ENCODE measurements at regions not wholly inside any gene's neighbourhood (a gene's known extent, or its start where the extent isn't known, plus 50 kb on each side); places are given as distances from the start of the nearest gene placed in this dataset.

DNA sequence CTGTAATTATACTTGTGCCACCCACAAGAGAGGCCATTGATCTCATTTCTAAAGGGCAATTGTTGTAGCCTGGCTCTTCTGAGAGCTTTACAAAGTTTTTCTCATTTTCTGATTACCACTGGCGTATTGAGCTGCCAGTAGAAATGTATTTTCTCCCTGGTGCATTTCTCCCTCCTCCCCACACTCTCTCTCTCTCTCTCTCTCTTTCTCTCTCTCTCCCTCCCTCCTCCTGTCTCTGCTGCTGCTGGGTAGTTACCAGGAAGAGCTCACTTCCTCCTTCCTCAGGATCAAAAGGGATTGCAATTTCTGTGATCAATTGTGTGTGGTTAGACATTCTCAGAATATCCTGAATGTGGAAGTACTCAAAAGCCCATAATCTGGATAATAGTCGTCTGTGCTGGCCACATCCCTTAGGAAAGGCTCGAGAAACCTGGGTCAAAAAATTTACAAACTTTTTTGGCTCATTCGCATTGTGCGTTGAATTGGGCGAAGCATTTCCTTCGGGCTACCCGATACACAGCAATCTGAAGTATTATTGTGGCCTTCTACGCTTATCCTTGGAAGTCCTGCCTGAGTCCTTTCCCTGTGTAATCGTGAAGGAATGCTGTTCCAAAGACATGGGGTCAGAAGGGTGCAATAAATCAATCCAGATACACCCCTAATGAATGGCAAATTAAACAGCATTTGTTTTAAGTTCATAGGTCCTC is 254.8 kb downstream of the MSRB3 start:
- H3K9me3 Mint-ChIP-seq, result peaks cover 12% of the 10 kb centered on the region
- no peaks in the 10 kb centered on the region for H3K36me3 Mint-ChIP-seq (ENCODE audit: insufficient read depth)
- no peak for DNase-seq (ENCODE audit: low spot score in 2 of 2)
- H3K4me3 Mint-ChIP-seq, result no peak overlapping the region
- no peak overlapping the region for H3K27ac Mint-ChIP-seq (ENCODE audit: low read depth)
- H3K27me3 Mint-ChIP-seq, result peaks cover 12% of the 10 kb centered on the region
- no peaks in the 10 kb centered on the region for H3K4me1 Mint-ChIP-seq
- no peak for ATAC-seq (replicated peaks; ENCODE audit: extremely low read depth, poor library complexity, severe bottlenecking)

DNA sequence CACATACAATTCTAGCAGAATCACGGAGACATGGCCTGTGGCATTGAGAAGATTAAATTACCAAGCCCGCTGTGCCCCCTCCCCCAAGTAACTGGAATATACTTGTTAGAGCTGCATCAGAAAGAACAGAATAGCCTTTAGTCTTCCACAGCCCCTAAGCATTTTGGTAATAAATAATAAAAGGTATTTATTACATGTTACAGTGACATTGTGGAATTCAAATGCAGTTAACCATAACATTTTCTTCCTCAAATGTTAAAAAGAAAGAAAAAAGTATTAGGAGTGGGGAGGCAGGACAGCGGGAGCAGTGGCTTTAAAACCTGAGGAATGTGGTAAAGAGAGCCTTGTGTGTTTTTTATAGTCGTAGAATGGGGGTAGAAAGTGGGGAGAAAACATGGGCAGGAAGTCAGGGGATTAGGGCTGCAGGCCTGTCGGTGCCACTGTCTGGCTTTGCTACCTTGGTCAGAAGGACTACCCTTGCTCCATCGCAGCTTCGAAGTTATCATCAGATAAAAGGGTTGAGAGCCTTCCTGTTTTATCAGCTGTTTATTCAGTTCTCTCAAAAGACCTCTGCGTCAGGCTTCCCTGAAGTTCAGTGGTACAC is 255.9 kb downstream of the MSRB3 start:
- Mint-ChIP-seq H3K27ac (ENCODE audit: low read depth) (no peak overlapping the region), H3K4me1 (no peaks in the 10 kb centered on the region), H3K27me3 (peaks cover 11% of the 10 kb centered on the region), H3K36me3 (ENCODE audit: insufficient read depth) (no peaks in the 10 kb centered on the region), H3K9me3 (peaks cover 12% of the 10 kb centered on the region), H3K4me3 (no peak overlapping the region)
- ATAC-seq (replicated peaks; ENCODE audit: extremely low read depth, poor library complexity, severe bottlenecking), result no peak
- DNase-seq (ENCODE audit: low spot score in 2 of 2), result no peak

DNA sequence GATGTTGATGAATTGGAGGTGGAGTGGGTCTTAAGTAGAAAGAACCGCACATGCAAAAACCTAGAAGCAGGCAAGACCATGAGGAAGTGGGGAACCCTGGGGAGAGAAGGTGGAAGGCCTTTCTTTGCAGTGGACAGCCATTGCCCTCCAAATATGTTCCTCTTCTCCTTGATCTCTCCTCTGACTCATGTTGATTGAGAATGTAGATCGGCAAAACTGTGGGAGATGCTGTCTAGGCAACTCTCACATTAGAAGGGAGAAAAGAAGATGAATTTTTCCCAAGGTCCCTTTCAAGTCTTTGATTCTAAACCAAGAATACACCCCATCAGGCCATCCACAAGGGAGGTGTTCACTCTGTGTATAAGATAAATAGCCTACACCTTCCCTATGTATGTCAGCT is 257.5 kb downstream of the MSRB3 start:
- Mint-ChIP-seq H3K36me3 (ENCODE audit: insufficient read depth) (no peaks in the 10 kb centered on the region), H3K27me3 (no peaks in the 10 kb centered on the region), H3K4me1 (no peaks in the 10 kb centered on the region), H3K9me3 (peaks cover 6% of the 10 kb centered on the region), H3K27ac (ENCODE audit: low read depth) (no peak overlapping the region), H3K4me3 (no peak overlapping the region)
- DNase-seq (ENCODE audit: low spot score in 2 of 2) (no peak), ATAC-seq (replicated peaks; ENCODE audit: extremely low read depth, poor library complexity, severe bottlenecking) (no peak)

DNA sequence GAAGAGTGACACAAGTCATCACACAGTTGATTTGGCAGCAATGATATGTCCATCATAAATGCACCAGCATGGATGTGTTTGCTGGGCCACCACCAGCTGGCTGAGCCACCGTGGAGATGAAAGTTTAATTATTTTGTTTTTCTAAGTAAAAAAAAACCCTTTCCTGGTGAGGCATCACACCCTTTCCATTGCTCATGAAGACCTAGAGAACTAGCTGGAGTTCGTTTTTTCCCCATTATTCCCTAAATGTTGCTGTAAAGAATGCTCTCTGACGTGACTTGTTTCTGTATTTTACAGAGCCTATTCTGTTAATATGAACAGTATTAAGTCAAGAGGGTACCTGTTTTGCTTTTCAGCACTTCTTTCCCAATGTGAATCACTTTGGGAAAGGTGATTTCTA is 257.9 kb downstream of the MSRB3 start:
- no peaks in the 10 kb centered on the region for H3K27me3 Mint-ChIP-seq
- DNase-seq (ENCODE audit: low spot score in 2 of 2), result no peak
- ATAC-seq (replicated peaks; ENCODE audit: extremely low read depth, poor library complexity, severe bottlenecking), result no peak
- H3K9me3 Mint-ChIP-seq, result peaks cover 6% of the 10 kb centered on the region
- H3K36me3 Mint-ChIP-seq (ENCODE audit: insufficient read depth), result no peaks in the 10 kb centered on the region
- no peak overlapping the region for H3K4me3 Mint-ChIP-seq
- no peaks in the 10 kb centered on the region for H3K4me1 Mint-ChIP-seq
- no peak overlapping the region for H3K27ac Mint-ChIP-seq (ENCODE audit: low read depth)

DNA sequence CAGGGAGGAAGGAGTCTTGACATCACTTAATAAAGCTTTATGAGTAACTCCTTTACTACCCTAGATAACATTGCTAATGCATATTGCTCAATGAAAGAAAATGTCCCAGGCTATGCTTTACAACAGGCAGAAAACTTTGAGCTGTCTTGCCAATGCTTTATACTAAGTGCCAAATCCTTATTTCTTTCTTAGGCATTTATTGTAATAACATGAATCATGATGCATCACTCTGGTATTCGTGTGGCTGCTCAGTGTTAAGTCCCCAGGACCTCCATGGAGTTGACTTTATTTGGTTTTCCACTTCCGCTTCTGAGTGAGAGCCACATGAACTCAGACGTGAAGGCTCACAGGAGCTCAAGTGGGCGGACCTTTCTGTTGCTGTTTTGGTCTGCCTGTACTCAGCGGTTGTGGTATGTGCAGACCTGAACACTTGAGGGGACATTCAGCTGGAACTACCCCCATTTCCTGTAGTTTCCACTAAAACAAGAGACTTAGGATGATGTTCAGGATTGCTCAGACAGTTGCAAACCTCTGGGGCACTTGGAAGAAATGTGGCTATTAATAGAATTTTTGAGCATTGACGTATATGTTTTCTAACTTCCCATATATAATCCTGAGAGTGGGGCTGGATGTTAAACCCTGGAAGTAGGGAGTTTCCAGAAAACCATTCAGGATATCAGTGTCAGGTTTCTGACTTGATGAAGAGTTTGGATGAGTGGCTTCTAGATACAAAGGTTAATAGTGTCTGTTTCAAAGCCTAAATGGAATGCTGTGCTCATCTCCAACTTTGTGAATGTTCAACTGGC is 258.6 kb downstream of the MSRB3 start:
- DNase-seq (ENCODE audit: low spot score in 2 of 2) (no peak), ATAC-seq (replicated peaks; ENCODE audit: extremely low read depth, poor library complexity, severe bottlenecking) (no peak)
- Mint-ChIP-seq H3K4me3 (no peak overlapping the region), H3K4me1 (no peaks in the 10 kb centered on the region), H3K36me3 (ENCODE audit: insufficient read depth) (no peaks in the 10 kb centered on the region), H3K27ac (ENCODE audit: low read depth) (no peak overlapping the region), H3K27me3 (no peaks in the 10 kb centered on the region), H3K9me3 (peaks cover 6% of the 10 kb centered on the region)

DNA sequence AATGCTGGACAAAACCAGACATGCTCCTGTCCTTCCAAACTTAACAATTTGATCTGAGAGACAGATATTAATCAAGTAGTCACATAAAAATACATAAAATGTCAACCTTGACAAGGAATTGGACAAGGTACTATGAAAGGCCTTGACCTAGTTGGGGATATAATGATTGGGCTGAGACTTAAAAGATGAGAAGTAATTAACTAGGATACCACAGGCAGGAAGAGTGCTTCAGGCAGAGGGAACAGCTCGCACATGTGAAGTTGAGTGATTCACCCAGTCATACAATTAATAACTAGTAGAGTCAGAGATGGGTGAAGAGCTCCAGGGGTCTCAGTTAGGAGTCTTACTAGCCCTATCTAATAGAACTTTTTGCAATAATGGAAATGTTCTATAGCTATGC is 259.5 kb downstream of the MSRB3 start:
- Mint-ChIP-seq H3K27me3 (no peaks in the 10 kb centered on the region), H3K4me3 (no peak overlapping the region), H3K9me3 (peaks cover 6% of the 10 kb centered on the region), H3K4me1 (no peaks in the 10 kb centered on the region), H3K27ac (ENCODE audit: low read depth) (no peak overlapping the region), H3K36me3 (ENCODE audit: insufficient read depth) (no peaks in the 10 kb centered on the region)
- DNase-seq (ENCODE audit: low spot score in 2 of 2), result no peak
- no peak for ATAC-seq (replicated peaks; ENCODE audit: extremely low read depth, poor library complexity, severe bottlenecking)

DNA sequence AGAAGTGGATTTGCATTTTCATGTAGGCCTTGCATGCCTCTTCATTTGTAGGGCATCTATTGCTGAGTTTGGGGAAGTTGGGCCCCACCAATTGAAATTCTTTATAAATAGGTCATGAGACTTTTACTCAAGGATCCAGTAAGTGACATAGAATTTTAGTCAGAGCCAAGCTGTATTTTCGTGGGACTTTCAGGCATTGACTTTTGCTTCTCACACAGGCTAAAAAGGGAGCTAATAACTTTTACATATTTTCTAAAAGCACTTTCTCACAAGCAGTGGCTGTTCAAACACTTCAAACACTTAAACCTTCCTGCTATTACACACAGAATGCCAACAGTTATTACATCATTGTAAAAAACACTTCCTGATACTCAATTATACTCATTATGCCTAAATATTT is 260.5 kb downstream of the MSRB3 start:
- Mint-ChIP-seq H3K27ac (ENCODE audit: low read depth) (no peak overlapping the region), H3K9me3 (peaks cover 6% of the 10 kb centered on the region), H3K4me3 (no peak overlapping the region), H3K36me3 (ENCODE audit: insufficient read depth) (no peaks in the 10 kb centered on the region), H3K27me3 (no peaks in the 10 kb centered on the region), H3K4me1 (no peaks in the 10 kb centered on the region)
- ATAC-seq (replicated peaks; ENCODE audit: extremely low read depth, poor library complexity, severe bottlenecking) (no peak), DNase-seq (ENCODE audit: low spot score in 2 of 2) (no peak)

DNA sequence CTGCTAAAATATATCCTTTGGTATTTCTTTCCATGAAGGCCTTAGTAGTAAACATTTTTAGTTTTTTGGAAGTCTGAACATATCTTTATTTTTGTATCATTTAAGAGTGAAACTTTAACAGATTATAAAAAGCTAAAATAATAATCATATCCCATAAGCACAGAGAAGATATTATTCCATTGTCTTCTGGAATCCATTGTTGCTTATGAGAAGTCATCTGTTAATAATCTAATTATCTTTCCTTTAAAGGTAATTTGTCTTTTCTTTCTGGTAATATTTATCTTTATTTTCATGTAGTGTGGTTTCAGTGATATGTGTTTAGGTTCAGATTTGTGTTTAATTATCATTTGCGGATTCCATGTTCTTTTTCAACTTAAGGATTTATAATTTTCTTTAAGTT is 261.7 kb downstream of the MSRB3 start:
- Mint-ChIP-seq H3K27ac (ENCODE audit: low read depth) (no peak overlapping the region), H3K27me3 (no peaks in the 10 kb centered on the region), H3K4me3 (no peak overlapping the region), H3K36me3 (ENCODE audit: insufficient read depth) (no peaks in the 10 kb centered on the region), H3K9me3 (peaks cover 6% of the 10 kb centered on the region), H3K4me1 (no peaks in the 10 kb centered on the region)
- DNase-seq (ENCODE audit: low spot score in 2 of 2) (no peak), ATAC-seq (replicated peaks; ENCODE audit: extremely low read depth, poor library complexity, severe bottlenecking) (no peak)

DNA sequence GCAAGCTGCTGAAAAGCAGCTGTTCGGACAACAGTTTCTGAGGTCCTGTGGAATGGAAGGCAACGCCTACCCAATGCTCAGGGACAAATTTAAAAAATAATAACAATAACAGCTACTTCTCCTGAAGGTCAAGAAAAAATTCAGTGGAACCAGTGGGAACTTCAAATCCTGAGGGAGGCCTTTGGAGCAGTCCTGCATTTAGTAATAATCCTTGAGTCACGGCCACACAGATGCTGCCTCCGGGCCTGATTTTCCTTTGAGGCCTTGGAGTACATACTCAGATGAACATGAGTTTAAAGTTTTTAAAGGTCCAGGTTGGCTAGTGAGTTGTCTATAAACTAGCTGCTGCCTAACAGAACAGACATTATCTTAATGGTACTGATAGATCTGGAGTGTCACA is 268.0 kb downstream of the MSRB3 start:
- no peak overlapping the region for H3K27ac Mint-ChIP-seq (ENCODE audit: low read depth)
- ATAC-seq (replicated peaks; ENCODE audit: extremely low read depth, poor library complexity, severe bottlenecking) (no peak), DNase-seq (ENCODE audit: low spot score in 2 of 2) (no peak)
- no peaks in the 10 kb centered on the region for H3K4me1 Mint-ChIP-seq
- no peaks in the 10 kb centered on the region for H3K27me3 Mint-ChIP-seq
- H3K4me3 Mint-ChIP-seq, result no peak overlapping the region
- no peaks in the 10 kb centered on the region for H3K9me3 Mint-ChIP-seq
- H3K36me3 Mint-ChIP-seq (ENCODE audit: insufficient read depth), result peaks cover 1% of the 10 kb centered on the region

DNA sequence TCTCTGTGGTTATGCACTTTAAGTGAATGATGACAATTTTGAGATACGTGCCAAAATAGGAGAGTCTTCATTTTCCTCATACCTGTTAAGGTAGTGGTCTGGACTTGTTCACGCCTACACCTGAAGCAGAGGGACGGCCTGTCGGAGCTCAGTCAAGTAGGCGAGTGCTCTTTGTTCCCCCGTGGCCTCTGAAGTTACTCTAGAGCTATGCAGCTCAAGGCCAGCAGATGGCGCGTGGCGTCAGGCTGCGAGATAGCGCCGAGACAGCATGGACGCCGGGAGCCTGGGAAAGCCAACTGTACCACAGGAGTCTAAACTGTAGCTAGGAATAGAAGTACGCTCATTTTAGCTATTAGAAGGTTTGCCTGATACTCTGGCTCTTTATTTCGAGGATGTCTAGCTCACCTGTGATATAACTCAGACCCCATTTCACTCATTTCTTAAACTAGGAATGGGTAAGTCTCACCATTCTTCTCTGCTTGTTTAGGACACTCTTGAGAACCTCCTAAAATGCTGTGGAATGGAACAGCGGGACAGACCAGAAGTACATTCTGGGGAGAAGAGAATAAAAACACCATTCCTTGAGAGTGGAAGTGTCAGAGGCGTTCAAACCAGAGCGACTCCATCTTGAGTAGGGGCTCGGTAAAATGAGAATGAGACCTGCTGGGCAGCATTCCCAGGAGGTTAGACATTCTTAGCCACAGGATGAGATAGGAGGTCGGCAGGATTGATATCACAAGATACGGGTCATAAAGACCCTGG is 267.4 kb upstream of the HMGA2 start:
- DNase-seq (ENCODE audit: low spot score in 2 of 2), result peak; percentile 20 to 30
- H3K4me1 Mint-ChIP-seq, result peaks cover 8% of the 10 kb centered on the region

DNA sequence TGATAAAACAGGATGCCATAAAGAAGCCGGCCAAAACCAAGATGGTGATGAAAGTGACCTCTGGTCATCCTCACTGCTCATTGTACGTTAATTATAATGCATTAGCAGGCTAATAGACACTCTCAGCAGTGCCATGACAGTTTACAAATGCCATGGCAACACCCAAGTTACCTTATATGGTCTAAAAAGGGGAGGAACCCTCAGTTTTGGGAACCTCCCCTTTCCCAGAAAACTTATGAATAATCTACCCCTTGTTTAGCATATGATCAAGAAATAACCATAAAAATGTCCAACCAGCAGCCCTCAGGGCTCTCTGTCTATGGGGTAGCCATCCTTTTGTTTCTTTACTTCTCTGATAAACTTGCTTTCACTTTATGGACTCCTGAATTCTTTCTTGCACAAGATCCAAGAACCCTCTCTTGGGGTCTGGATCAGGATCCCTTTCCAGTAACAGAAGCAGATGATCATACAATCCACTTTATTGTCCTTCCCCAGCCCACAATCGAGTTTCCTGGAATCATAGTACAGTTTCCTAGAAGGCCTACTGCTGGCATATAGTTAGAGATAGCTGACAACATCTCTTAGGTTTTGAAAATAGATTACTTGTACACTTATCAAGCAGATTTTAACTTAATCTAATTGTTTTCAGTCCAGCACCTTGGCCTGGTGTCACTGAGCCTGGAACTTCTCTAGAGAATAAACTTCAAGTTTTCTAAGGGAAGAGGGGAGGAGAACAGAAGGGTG is 266.7 kb upstream of the HMGA2 start:
- no peaks in the 10 kb centered on the region for H3K36me3 Mint-ChIP-seq (ENCODE audit: insufficient read depth)
- ATAC-seq (replicated peaks; ENCODE audit: extremely low read depth, poor library complexity, severe bottlenecking) (no peak), DNase-seq (ENCODE audit: low spot score in 2 of 2) (no peak)
- no peak overlapping the region for H3K4me3 Mint-ChIP-seq
- peaks cover 35% of the 10 kb centered on the region for H3K27me3 Mint-ChIP-seq
- H3K27ac Mint-ChIP-seq (ENCODE audit: low read depth), result no peak overlapping the region
- H3K4me1 Mint-ChIP-seq, result peaks cover 8% of the 10 kb centered on the region
- H3K9me3 Mint-ChIP-seq, result no peaks in the 10 kb centered on the region

More for the DNA sequence above, 267.4 kb upstream of the HMGA2 start:
- H3K36me3 Mint-ChIP-seq (ENCODE audit: insufficient read depth), result no peaks in the 10 kb centered on the region
- peaks cover 29% of the 10 kb centered on the region for H3K27me3 Mint-ChIP-seq
- H3K9me3 Mint-ChIP-seq, result no peaks in the 10 kb centered on the region
- no peak for ATAC-seq (replicated peaks; ENCODE audit: extremely low read depth, poor library complexity, severe bottlenecking)
- H3K4me3 Mint-ChIP-seq, result no peak overlapping the region
- H3K27ac Mint-ChIP-seq (ENCODE audit: low read depth), result no peak overlapping the region

DNA sequence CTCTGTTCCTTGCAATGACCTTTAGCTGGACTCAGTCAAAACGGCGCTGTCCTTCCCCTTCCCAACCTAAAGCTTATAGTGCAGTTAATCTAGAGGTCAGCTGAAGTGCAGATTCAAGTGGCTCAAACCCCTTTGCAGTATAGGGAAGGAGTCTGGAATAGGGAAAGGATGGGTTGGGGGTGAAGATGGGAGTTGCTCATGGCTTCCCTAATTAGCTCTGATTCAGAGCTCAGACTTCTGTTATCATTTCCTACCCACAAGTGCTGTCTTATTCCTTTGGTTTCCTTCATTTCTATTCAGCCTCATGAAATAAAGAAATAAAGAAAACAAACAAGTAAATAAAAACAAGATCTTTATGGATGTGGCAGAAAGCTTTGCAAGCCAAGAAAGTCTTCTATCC is 264.0 kb upstream of the HMGA2 start:
- DNase-seq (ENCODE audit: low spot score in 2 of 2) (no peak), ATAC-seq (replicated peaks; ENCODE audit: extremely low read depth, poor library complexity, severe bottlenecking) (no peak)
- Mint-ChIP-seq H3K9me3 (no peaks in the 10 kb centered on the region), H3K4me1 (peaks cover 8% of the 10 kb centered on the region), H3K36me3 (ENCODE audit: insufficient read depth) (no peaks in the 10 kb centered on the region), H3K4me3 (no peak overlapping the region), H3K27ac (ENCODE audit: low read depth) (no peak overlapping the region), H3K27me3 (peaks cover 56% of the 10 kb centered on the region)

All from central memory CD8-positive, alpha-beta T cell (primary cell).